ENCODE measurements at regions not wholly inside any gene's neighbourhood (a gene's known extent, or its start where the extent isn't known, plus 50 kb on each side); places are given as distances from the start of the nearest gene placed in this dataset.

DNA sequence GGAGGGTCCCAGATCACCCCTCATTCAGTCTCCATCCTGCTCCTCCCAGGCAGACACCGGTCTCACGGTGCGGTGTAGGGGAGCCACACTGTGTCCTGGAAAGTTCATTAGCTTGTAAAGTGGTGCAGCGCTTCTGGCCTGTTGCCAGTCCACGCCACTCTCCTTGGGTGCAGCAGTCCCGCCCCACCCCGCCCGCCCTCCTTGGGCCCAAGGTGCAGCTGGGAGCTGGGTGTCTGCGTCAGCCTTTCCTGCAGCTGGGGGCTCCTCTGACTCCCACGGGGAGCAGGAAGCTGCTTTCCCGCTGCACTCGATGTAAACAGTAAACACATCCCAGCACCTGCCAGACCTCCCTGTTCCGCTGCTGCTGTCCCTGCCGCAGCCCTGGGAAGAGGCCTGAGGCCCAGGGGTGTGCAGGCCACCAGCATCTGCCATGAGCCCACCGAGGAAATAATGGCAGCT lies 53.8 kb upstream of the ASB18 start:
- no peak for DNase-seq

DNA sequence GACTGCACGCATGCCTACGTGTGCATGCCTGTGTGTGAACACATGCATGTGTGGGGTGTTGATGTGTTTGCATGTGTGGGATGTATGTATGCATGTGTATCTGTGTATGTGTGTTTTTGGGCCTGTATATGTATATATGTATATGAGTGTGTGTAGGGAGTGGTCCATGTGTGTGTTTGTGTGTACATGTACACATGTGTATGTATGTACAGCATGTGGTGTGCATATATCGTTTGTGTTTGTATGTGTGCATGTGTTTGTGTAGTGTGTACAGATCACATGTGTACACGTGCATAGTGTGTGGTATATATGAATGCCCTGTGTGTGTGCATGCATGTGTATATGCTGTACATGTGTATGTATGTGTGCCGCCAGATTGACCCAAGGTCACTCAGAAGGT lies 54.2 kb upstream of the ASB18 start:
- DNase-seq: no peak

- no peak for DNase-seq
Measured at GRCh38 chr2:236319036-236319435, 54.8 kb upstream of the ASB18 start.

DNA sequence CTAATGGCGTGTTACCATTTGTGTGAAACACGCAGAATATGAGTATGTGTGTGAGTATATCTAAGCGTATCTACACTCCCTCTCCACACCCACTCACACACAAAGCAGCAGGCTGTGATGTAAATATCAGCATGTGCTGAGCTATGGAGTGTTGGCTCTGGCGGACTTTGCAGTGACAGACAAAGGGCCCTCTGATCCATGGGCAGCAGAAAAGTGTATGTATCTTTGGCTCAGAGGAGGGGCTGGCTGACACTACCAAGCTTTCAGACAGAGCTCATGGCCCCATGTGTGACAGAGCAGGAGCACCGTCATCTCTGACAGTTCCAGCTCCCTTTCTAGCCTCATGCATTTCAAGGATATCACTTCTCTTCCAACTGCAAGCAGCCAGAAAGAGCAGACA lies 57.2 kb upstream of the ASB18 start:
- no peak for DNase-seq

- DNase-seq: no peak
Measured at GRCh38 chr2:236333417-236334121, 69.4 kb upstream of the ASB18 start.

DNA sequence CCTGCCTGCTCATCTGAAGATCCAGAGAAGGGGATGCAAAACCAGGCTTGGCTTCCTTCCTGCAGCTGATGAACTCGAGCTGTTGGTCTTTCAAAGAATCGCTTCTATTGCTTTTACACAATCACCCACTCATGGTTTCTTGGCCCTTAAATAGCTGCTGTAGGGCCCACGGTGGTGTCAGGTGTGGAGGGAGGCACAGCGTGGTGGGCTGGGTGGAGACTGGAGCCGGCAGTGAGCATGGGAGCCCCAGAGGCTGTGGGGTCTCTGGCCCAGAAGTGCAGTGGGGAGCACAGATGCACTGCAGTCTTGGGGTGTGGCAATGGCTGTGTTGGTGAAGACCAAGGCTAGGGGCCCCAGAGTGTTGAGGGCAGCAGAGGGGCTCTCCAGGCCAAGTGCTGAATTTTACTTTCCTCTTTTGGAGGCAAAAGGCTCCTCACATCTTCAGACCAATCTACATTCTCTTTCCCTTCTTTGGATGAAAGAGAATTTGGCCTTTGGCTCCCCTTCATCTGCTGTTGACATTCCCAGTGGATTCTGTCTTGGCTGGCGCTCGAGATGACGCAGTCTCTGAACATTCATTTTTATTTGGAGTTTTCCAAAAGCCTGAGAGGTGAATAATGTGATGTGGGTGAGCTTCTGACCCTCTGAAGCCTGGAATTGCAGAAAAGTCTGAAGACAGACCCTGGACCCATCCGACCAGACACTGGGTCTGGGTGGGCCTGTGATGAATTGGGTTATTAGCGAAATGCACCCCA lies 70.1 kb upstream of the ASB18 start:
- DNase-seq: no peak

DNA sequence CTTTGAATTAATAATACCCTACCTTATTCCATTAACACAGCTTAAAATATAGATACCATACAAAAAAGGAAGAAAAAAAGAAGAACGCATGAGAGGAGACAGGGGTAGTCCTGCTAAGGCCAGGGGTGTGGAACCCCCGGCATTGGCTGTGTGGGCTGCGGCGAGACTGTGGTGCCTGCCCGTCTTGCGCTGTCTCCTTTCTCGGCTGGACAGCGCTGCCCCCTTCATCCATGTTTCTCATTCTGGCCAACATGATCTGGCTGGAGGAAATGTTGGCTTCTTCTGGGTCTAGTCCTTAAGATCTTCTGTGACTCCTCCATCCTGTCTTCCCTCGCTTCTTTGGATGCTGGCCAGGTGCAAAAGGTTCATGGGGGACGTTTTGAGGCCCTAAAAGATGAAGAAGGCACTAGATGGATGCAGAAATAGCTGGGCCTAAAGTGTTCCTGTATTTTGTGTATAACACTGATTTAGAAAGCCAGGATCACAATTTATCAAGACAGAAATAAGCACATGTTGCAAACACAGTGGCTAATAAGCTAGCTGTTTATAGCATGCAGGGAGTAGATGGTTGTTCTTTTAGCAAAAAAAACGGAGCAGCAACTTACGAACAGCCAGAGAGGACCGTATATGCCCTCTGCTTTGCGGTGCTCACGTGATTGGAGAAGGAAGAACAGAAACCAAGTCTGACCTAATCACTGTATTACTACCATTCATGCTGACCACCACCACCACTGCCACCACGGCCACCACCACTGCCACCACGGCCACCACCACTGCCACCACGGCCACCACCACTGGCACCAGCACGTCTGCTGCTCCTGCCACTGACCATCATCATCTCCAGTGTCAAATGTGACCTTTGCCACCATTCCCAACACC lies 71.7 kb upstream of the ASB18 start:
- DNase-seq: no peak

- DNase-seq: no peak
Measured at GRCh38 chr2:236336575-236337464, 72.6 kb upstream of the ASB18 start.

DNA sequence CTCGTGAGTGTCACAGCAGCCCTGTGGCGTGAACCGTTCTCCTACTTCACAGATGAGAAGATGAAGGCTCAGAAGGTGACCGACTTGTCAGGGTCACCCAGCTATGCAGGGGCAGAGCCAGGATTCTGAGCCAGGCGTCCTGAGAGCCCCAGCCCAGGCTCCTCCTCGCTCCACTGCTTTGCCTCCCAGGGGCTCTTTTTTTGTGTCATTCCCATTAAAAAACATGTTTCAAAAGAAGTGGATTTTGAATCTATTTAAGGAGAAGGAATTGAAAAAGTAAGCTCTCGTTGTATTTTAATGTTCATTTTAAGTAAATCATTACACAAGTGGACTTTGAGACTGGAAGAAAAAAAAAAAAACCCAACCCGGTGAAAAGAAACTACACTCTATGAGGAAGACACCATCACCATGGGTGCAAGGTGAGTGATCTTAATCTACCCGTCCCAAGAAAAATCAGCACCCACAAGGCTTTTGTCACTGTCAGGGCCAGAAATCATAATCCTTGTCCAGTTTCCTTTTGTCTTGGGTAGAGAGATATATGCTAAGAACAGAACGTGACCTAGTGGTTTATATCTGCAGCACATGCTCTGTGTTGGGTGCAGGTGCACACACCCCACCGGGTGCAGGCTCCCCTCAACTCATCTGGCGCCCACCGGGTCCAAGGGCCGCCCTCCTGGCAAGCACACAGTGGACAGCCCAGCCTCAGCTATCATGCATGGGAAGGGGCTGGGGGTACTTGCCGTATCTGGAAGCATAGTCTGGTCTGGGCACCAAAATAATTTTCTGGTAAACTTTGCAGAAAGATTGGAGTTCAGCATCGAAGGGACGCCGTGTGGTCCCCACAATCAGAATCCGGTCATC lies 73.5 kb upstream of the ASB18 start:
- no peak for DNase-seq

DNA sequence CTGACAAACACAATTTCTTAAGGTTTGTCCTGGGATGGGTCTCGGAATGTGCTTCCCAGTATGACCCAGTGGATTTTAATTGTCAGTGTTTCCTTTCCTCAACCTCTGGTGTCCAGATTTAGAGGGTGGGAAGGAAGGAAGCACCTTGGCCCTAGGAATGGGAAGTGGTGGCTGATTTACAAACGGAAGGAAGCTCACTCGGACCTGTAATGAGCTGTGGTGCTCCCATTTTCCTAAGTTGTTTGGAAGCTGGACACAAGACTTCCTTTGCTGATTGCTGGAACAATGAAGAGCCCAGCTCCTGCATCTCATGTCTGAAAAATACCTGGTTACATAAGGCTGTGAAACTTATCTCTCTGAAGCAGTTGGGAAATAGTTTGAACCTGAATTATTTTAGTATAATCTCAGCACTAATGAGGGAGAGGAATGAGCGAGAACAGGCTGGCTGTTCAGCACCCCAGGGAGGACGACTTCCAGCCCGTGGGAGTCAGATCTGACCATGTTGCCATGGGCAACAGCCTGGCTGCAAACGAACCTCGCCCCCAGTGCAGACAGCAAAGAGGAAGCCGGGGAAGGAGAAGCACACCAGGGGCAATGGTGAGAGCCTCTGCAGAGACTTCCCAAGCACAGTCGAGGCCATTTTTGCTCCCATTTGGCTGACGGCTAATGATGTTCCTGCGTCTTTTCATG lies 74.4 kb upstream of the ASB18 start:
- no peak for DNase-seq

DNA sequence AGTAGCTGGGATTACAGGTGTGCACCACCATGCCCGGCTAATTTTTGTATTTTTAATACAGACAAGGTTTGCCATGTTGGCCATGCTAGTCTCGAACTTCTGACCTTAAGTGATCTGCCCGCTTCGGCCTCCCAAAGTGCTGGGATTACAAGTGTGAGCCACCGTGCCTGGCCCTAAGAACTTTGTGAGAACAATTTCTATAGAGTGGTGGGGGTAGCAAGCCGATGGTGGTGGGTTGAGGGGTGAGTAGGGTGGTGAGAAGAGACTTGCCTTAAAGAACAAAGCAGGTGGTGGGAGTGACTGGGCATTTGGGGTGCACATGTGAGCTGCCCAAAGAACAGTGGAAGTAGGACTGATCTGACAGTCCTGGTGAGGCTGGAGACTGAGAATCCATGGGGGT lies 76.0 kb upstream of the ASB18 start:
- no peak for DNase-seq

DNA sequence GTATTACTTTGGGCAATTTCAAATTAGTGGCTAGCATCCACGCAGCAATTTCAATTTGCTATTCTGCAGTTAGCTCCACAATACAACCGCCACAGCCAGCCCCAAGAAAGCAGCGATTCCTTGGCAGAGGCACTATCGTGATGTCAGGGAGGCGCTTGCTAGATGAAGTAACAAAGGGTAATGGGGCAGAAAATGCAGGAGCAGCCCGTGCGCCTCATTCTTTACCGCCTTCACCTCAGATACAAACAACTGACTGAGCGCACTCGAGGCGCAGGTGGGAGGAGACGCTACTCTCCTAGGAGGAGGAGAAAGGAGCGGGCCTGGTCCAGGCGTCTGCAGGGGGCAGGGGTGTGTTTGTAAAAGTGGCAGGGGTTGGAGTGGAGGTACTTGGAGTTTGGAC lies 76.9 kb upstream of the ASB18 start:
- DNase-seq: no peak

DNA sequence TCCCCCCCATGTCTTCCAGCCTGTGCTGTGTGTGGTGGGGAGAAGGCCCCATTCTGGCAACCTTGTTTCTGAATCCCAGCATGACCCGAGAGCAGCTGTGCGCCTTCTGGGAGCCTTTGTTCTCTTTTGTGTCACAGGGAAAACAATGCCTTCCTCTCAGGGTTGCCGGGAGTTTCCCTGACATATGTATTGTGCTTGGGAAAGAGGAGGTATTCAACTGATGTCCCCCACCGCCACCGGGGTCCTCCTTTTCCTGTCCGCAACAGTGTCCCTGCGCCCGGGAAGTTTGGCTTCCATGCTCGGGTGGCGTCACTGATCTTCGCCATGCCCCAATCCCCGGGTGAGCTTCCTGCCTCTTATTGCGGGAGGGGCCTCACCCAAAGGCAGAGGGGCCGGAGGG lies 77.5 kb upstream of the ASB18 start:
- DNase-seq: no peak

- DNase-seq: no peak
Measured at GRCh38 chr2:236342507-236342906, 78.3 kb upstream of the ASB18 start.

GRCh38 chr2:236342951-236343350 lies 78.7 kb upstream of the ASB18 start:
- DNase-seq: no peak

DNA sequence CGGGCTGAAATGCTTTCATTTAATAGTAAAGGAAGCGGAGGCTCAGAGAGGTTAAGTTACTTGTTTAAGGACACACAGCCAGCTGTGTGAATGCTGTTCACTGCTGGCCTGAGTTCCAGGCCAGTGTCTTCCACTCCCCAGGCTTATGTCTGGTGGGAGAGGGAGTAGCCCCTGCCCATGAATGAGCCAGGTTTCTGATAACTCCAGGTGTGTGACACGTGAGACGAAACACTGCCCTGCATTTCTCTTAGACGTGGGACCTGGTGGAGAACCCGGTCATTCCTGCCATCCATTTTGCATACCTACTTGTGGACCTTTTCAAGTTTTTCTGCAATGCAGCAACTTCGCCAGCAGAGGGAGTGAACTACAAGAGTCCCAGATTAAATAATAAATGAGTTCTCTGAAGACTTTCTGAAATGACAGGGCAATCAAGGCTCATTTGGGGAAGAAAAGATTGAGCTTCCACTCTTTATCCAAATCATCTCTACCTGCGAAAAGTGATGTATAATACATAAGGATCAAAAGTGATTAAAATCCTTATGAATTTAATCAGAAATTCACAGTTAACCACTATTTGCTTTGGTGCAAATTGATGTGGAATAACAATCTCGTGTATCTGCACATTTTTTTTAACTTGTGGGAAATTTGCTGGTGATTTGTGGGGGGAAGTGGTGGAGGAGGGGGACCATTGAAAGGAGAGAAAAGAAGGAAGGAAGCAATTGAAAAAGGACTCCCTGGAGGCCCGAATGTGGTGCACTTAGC lies 79.4 kb upstream of the ASB18 start:
- peak; percentile 30 for DNase-seq

DNA sequence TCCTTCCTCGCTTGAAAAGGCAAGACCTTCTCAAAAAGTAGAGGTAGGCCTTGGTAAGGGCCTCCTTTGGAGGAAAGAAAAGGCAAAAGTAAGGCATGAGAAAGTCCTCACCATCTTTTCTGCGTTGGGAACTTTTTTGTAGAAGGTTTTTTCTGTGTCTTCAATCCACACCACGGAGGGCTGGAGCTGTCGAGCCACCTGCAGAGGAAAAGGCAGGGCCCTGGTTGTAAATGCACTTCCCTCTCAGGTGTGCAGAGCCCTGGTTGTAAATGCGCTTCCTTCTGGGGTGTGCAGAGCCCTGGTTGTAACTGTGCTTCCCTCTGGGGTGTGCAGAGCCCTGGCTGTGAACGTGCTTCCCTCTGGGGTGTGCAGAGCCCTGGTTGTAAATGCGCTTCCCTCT lies 80.2 kb upstream of the ASB18 start:
- DNase-seq: no peak

GRCh38 chr2:236345081-236345714 lies 81.0 kb upstream of the ASB18 start:
- no peak for DNase-seq

GRCh38 chr2:236346366-236346765 lies 82.2 kb upstream of the ASB18 start:
- DNase-seq: no peak

- DNase-seq: no peak
Measured at GRCh38 chr2:236348279-236348678, 84.1 kb upstream of the ASB18 start.

Data from NCI-H1092 treated with DMSO at 0.1 percent for 48 hours (cell line).